MCF 10A (cell line): ENCODE measurements at regions not wholly inside any gene's neighbourhood (a gene's known extent, or its start where the extent isn't known, plus 50 kb on each side); places are given as distances from the start of the nearest gene placed in this dataset.

Source experiments
- BruUV-seq: library from RNA; stranded (reverse); fragments of 400-500 nt; replicated peaks from 2 replicates; lab custom pipeline; 2021; lab: Mats Ljungman, UMichigan
- CTCF ChIA-PET: fragments of 300-600 bp; sonication (Branson Sonifier 250); formaldehyde crosslinking; extraction: SDS; loops from one replicate; lab custom pipeline; 2021; ENCODE audit warnings: antibody characterized with exemption, inconsistent platforms; lab: Yijun Ruan, JAX
- POLR2A ChIA-PET: fragments of 300-600, 350-650 bp; sonication (Branson Sonifier 250); formaldehyde crosslinking; extraction: SDS; loops from one replicate; lab custom pipeline; 2020; ENCODE audit warnings: antibody characterized with exemption, inconsistent platforms; lab: Yijun Ruan, JAX
- DNase-seq: peaks from one replicate; pipeline ENCODE4 v3.0.0-alpha.2; 2018; ENCODE audit not compliant: unreplicated experiment
- H3K27ac Mint-ChIP-seq: one replicate; pipeline ENCODE4 v1.8.0; 2022; ENCODE audit warnings: mild to moderate bottlenecking, low read depth, mixed read lengths; ENCODE audit not compliant: unreplicated experiment
- H3K27me3 Mint-ChIP-seq: one replicate; pipeline ENCODE4 v1.8.0; 2022; ENCODE audit warnings: mixed read lengths; ENCODE audit not compliant: insufficient read depth, unreplicated experiment
- H3K36me3 Mint-ChIP-seq: one replicate; pipeline ENCODE4 v1.8.0; 2022; ENCODE audit warnings: mild to moderate bottlenecking, moderate library complexity, mixed read lengths; ENCODE audit not compliant: insufficient read depth, unreplicated experiment
- H3K4me1 Mint-ChIP-seq: one replicate; pipeline ENCODE4 v1.8.0; 2022; ENCODE audit warnings: mixed read lengths; ENCODE audit not compliant: insufficient read depth, unreplicated experiment
- H3K4me3 Mint-ChIP-seq: one replicate; pipeline ENCODE4 v1.8.0; 2022; ENCODE audit warnings: mild to moderate bottlenecking, moderate library complexity, mixed read lengths; ENCODE audit not compliant: unreplicated experiment
- H3K9me3 Mint-ChIP-seq: one replicate; pipeline ENCODE4 v1.8.0; 2022; ENCODE audit warnings: mixed read lengths; ENCODE audit not compliant: unreplicated experiment
- CTCF ChIP-seq: fragments of 200-600 bp; IDR thresholded peaks from one replicate; pipeline ENCODE4 v1.8.0; 2022; ENCODE audit warnings: antibody characterized with exemption, mild to moderate bottlenecking; ENCODE audit not compliant: unreplicated experiment
- intact Hi-C: fragments of 100-400 bp; cut with micrococcal nuclease; formaldehyde crosslinking; loops from 2 replicates; pipeline ENCODE4 v1.14.1; 2022

- H3K36me3 Mint-ChIP-seq = no peaks in the 10 kb centered on the region
- DNase-seq = peak; percentile 4
- TF ChIP-seq CTCF = no peak
- BruUV-seq = no TSS peak
- CTCF ChIA-PET = no interaction called here
- no peaks in the 10 kb centered on the region for H3K4me1 Mint-ChIP-seq
- intact Hi-C loops = no loop called here
- H3K9me3 Mint-ChIP-seq = peaks cover 7% of the 10 kb centered on the region
- H3K27ac Mint-ChIP-seq = no peak overlapping the region
- POLR2A ChIA-PET = no interaction called here
- no peaks in the 10 kb centered on the region for H3K27me3 Mint-ChIP-seq
- H3K4me3 Mint-ChIP-seq = no peak overlapping the region
These were observed 231.3 kb upstream of the MAP3K7 start for GRCh38 chr6:90818163-90818562.

GRCh38 chr6:90816764-90817163, 229.9 kb upstream of the MAP3K7 start:
- Mint-ChIP-seq H3K36me3 (no peaks in the 10 kb centered on the region), H3K27ac (no peak overlapping the region), H3K9me3 (peaks cover 7% of the 10 kb centered on the region), H3K4me1 (no peaks in the 10 kb centered on the region), H3K4me3 (no peak overlapping the region), H3K27me3 (no peaks in the 10 kb centered on the region)
- DNase-seq = no peak
- ChIA-PET POLR2A (no interaction called here), CTCF (interaction anchor here (0.5 to 1.3 kb wide), 2 partner anchors 11 to 68 kb away, joined by 3 read pairs; no protein-coding TSS in a partner anchor)
- BruUV-seq = no TSS peak
- intact Hi-C loops = no loop called here
- TF ChIP-seq CTCF = no peak

DNA sequence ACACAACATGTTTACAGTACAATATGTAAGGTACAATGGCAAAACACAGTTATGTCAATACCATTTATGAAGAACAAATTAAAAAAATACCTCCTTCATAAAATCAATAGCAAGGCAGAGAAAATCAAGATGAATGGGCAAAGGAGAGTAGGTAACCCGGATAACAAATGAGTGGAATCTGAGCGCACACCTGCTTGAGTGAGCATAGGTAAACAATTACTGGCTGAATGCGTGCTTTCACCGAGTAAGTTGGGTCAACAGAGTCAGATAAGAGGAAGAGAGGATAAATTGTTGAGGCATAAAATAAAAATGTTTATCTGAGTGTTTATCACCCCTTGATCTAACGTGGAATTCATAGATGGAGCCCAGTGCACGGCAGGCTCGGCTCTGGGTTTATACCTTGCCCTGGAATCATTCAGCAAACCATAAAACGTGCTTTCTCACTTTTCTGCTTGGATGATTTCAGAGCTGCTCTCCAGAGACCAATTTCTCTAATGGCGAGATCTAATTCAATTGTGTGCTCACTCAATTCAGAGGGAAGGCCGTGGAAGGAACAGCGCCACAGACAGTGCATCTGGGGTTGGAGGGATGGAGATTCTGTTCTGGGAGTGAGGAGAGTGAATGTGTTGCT, 224.8 kb upstream of the MAP3K7 start:
- no peak for DNase-seq
- H3K27me3 Mint-ChIP-seq = peaks cover 5% of the 10 kb centered on the region
- intact Hi-C loops = no loop called here
- CTCF ChIA-PET = no interaction called here
- no peak overlapping the region for H3K4me3 Mint-ChIP-seq
- no peak overlapping the region for H3K27ac Mint-ChIP-seq
- no TSS peak for BruUV-seq
- no peak for TF ChIP-seq CTCF
- POLR2A ChIA-PET = no interaction called here
- no peaks in the 10 kb centered on the region for H3K36me3 Mint-ChIP-seq
- no peaks in the 10 kb centered on the region for H3K4me1 Mint-ChIP-seq
- H3K9me3 Mint-ChIP-seq = peaks cover 7% of the 10 kb centered on the region

GRCh38 chr6:90809035-90809434, 222.2 kb upstream of the MAP3K7 start:
- H3K4me1 Mint-ChIP-seq = no peaks in the 10 kb centered on the region
- no peaks in the 10 kb centered on the region for H3K36me3 Mint-ChIP-seq
- H3K9me3 Mint-ChIP-seq = no peaks in the 10 kb centered on the region
- ChIA-PET POLR2A (no interaction called here), CTCF (no interaction called here)
- DNase-seq = no peak
- H3K4me3 Mint-ChIP-seq = no peak overlapping the region
- no peak overlapping the region for H3K27ac Mint-ChIP-seq
- TF ChIP-seq CTCF = no peak
- peaks cover 22% of the 10 kb centered on the region for H3K27me3 Mint-ChIP-seq
- intact Hi-C loops = no loop called here
- BruUV-seq = no TSS peak
